GM12865 (cell line): ENCODE measurements at regions not wholly inside any gene's neighbourhood (a gene's known extent, or its start where the extent isn't known, plus 50 kb on each side); places are given as distances from the start of the nearest gene placed in this dataset.
"Not testable (repeated sequence)": the region's sequence is repeated elsewhere in the genome, so short reads cannot be mapped to it uniquely, and the experiment has no call there.

Experiments
- DNase-seq: peaks from one replicate; pipeline ENCODE4 v3.0.0; 2010; ENCODE audit warnings: low read depth
- H3K4me3 ChIP-seq: 2 replicates; pipeline ENCODE4 v1.5.1; 2011; ENCODE audit warnings: mild to moderate bottlenecking, low read depth, low read length, control low read depth
- TF ChIP-seq, protein P1 (sequence below): IDR thresholded peaks from 2 replicates; pipeline ENCODE4 v1.5.1; 2011; ENCODE audit warnings: low read length, control low read depth, low read depth, inconsistent platforms; ENCODE audit not compliant: insufficient read depth; ENCODE audit errors: missing control alignments

DNA sequence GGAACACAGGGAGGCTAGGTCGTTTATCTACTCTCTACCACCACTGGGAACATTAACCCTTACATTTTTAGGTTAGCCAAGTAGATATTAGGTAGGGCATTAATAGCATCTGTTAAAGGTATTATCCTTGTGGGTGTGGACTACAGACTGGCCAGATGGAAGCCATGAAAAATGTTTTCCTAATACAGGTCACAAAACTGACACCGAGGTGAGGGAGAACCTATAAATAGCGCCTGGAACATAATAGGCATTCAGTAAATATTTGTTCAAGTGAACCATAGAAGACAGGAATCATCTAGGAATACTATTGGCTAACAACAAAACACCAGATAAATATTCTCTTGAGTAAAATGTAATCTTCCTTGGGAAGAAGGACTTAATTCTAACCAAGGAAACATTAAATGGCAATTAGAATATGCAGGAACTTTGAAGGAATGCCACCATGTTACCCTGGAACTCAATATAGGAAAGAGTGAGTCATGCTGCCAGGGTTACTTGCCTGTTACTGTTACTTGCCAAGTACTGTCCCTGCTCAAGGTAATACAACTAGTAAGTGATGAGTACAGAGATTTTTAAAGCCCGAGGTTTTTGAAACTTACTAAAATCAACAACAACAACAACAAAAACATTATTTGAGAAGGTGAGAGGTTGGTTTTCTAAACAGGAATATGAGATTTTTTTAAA lies 79.0 kb downstream of the SOX3 start:
- TF ChIP-seq, protein P1, sequence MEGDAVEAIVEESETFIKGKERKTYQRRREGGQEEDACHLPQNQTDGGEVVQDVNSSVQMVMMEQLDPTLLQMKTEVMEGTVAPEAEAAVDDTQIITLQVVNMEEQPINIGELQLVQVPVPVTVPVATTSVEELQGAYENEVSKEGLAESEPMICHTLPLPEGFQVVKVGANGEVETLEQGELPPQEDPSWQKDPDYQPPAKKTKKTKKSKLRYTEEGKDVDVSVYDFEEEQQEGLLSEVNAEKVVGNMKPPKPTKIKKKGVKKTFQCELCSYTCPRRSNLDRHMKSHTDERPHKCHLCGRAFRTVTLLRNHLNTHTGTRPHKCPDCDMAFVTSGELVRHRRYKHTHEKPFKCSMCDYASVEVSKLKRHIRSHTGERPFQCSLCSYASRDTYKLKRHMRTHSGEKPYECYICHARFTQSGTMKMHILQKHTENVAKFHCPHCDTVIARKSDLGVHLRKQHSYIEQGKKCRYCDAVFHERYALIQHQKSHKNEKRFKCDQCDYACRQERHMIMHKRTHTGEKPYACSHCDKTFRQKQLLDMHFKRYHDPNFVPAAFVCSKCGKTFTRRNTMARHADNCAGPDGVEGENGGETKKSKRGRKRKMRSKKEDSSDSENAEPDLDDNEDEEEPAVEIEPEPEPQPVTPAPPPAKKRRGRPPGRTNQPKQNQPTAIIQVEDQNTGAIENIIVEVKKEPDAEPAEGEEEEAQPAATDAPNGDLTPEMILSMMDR = no peak
- no peak for DNase-seq
- H3K4me3 ChIP-seq = no peak overlapping the region

DNA sequence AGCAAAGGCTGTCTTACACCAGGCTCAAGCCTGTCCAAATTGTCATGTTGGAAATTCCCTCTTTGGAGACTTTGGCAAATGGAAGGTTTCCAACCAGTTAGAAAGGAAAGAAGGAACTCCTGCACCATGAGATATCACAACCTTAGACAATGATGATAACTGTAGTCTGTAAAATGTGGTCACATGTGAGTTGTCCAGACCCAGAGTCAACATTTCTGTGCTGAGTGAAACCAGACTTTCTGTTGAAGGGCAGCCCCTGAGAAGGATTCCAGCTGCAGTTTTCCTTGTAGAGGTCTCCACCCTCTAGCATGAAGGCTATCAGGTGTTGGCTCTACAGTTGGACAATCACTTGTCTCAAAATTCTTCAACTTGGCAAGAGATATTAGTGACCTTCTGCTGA lies 82.4 kb downstream of the SOX3 start:
- DNase-seq = no peak
- TF ChIP-seq, protein P1 = no peak
- no peak overlapping the region for H3K4me3 ChIP-seq

DNA sequence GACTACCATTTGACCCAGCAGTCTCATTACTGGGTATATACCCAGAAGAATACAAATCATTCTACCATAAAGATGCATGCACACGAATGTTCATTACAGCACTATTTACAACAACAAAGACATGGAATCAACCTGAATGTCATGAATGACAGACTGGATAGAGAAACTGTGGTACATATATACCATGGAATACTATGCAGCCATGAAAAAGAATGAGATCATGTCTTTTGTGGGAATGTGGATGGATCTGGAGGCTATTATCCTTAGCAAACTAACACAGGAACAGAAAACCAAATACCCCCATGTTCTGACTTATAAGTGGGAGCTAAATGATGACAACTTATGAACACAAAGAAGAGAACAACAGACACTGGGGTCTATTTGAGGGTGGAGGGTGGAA lies 102.7 kb downstream of the SOX3 start:
- not testable (repeated sequence) for DNase-seq, H3K4me3 ChIP-seq

DNA sequence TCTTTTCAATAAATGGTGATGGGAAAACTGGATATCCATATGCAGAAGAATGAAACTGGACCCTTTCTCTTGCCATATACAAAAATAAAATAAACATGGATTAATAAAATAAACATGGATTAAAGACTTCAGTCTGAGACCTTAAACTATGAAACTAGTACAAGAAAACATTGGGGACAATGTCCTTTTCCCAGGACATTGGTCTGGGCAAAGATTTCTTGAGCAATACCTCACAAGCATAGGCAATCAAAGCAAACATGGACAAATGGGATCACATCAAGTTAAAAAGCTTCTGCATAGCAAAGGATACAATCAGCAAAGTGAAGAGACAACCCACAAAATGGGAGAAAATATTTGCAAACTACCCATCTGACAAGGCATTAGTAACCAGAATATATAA lies 108.5 kb downstream of the SOX3 start:
- not testable (repeated sequence) for H3K4me3 ChIP-seq, DNase-seq

DNA sequence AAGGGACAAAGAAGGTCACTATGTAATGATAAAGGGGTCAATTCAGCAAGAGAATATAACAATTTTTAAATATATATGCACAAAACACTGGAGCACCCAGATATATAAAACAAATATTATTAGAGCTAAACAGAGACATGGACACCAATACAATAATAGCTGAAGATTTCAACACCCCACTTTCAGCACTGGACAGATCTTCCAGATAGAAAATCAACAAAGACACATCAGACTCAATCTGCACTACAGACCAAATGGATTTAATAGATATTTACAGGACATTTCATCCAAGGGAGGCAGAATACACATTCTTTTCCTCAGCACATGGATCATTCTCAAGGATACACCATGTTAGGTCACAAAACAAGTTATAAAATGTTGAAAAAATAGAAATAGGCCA lies 111.4 kb downstream of the SOX3 start:
- TF ChIP-seq, protein P1 = no peak
- DNase-seq = no peak
- no peak overlapping the region for H3K4me3 ChIP-seq

DNA sequence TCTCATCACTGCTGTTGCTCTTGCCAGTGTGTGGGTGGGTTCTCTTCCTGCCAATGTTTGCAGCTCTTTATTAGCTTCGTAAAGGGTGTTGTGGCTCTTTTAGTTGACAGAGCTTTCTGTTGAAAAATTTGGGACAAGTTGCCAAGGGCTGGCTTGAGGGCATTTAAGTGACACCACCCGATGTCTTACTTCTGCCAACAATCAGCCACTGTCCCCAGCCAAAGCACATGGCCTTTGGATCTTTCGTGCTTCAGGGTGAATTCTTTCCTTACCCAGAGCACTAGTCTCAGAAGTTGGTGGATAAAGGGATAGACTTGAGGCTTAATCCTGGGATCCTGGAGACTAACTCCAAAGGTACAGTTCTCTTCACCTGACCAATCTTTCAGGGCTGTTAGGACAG lies 113.6 kb downstream of the SOX3 start:
- no peak for DNase-seq
- TF ChIP-seq, protein P1 = no peak
- no peak overlapping the region for H3K4me3 ChIP-seq

DNA sequence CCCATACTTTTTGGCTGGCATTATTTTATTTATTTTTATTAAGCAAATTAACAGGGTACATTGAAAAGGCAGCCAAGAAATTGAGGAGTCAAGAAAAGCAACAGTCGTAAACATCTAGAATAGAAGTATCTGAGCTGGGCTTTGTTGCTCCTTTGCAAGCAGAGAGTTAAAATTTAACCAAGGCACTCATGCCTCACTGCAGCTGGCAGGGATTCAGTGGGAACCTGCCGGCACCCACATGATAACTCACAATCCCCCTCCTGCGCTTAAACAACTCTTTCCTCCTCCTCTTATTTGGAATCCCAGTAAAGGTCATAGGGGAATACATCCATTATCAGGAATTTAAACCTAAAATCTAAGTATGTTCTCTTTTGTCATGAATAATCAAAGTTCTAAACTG lies 115.5 kb downstream of the SOX3 start:
- no peak overlapping the region for H3K4me3 ChIP-seq
- TF ChIP-seq, protein P1 = no peak
- no peak for DNase-seq

DNA sequence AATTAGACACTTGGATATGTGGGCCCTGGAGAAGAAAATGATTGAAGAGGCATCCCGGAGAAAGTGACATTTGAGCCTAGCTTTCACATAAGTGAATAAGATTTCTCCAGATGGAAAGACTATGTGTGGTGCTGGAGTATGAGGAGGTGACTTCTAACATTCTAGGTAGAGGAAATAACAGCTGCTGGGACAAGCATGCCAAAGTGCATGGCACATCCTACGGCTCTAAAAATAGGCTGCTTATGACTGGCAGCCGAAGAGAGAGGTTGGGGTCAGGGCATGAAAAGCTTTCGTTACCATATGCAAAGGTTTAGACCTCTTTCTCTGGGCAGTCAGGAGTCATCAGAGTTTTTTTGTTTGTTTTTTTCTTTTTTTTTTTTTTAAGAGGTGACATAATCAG lies 142.0 kb downstream of the SOX3 start:
- TF ChIP-seq, protein P1 = no peak
- DNase-seq = no peak

More for the DNA sequence above, 142.0 kb downstream of the SOX3 start:
- no peak overlapping the region for H3K4me3 ChIP-seq
